Lung (tissue), 11 donors: ENCODE measurements at regions not wholly inside any gene's neighbourhood (a gene's known extent, or its start where the extent isn't known, plus 50 kb on each side); places are given as distances from the start of the nearest gene placed in this dataset.
"Not testable (repeated sequence)": the region's sequence is repeated elsewhere in the genome, so short reads cannot be mapped to it uniquely, and the experiment has no call there.

Experiments used
- ATAC-seq: fragments of 200-7000 bp; cut with Tn5 transposase; one replicate; pipeline ENCODE4 v1.9.1; 2020; ENCODE audit warnings: moderate number of reproducible peaks; ENCODE audit not compliant: insufficient read depth, low FRiP score
- DNase-seq, 3 donors: peaks; one replicate each; pipeline ENCODE4 v3.0.0-alpha.2; 2013 to 2017
- H3K27ac ChIP-seq, 2 donors: one replicate each; pipeline ENCODE4 v1.5.1; 2013; ENCODE audit warnings: mild to moderate bottlenecking in 2 of 2, moderate library complexity in 2 of 2, control low read depth in 1 of 2, inconsistent platforms in 1 of 2, low read depth in 1 of 2, low read length in 1 of 2
- H3K27me3 ChIP-seq, 3 donors: one replicate each; pipeline ENCODE4 v1.5.1; 2013; ENCODE audit warnings: low read length in 2 of 3; ENCODE audit not compliant: control insufficient read depth in 3 of 3, insufficient read depth in 3 of 3
- H3K36me3 ChIP-seq, 4 donors: one replicate each; pipeline ENCODE4 v1.5.1; 2013; ENCODE audit warnings: low read length in 4 of 4, mild to moderate bottlenecking in 1 of 4, moderate library complexity in 1 of 4; ENCODE audit not compliant: control insufficient read depth in 4 of 4, insufficient read depth in 4 of 4
- H3K4me1 ChIP-seq, 5 donors: one replicate each; pipeline ENCODE4 v1.5.1; 2013; ENCODE audit warnings: low read length in 5 of 5, mild to moderate bottlenecking in 2 of 5, moderate library complexity in 1 of 5; ENCODE audit not compliant: control insufficient read depth in 5 of 5, insufficient read depth in 5 of 5
- H3K4me3 ChIP-seq: one replicate; pipeline ENCODE4 v1.5.1; 2013; ENCODE audit warnings: mild to moderate bottlenecking, control low read depth, moderate library complexity
- H3K9ac ChIP-seq, 2 donors: one replicate each; pipeline ENCODE4 v1.5.1; 2013; ENCODE audit warnings: low read length in 2 of 2, control low read depth in 1 of 2; ENCODE audit not compliant: insufficient read depth in 1 of 2
- H3K9me3 ChIP-seq, 4 donors: one replicate each; pipeline ENCODE4 v1.5.1; 2013; ENCODE audit warnings: low read length in 3 of 4, mild to moderate bottlenecking in 1 of 4, moderate library complexity in 1 of 4; ENCODE audit not compliant: control insufficient read depth in 4 of 4, insufficient read depth in 3 of 4
- CTCF ChIP-seq: IDR thresholded peaks from 2 replicates; pipeline ENCODE4 v1.5.1; 2012; ENCODE audit warnings: mild to moderate bottlenecking; ENCODE audit errors: control extremely low read depth, extremely low read depth
- WGBS, 2 donors: extraction: QIAGEN DNeasy Blood & Tissue Kit; methylation state at CpG; one replicate each; pipeline ENCODE4 v1.1.7; 2013; 5-methylcytosine and 5-hydroxymethylcytosine counted together
- donor health status: control.
- donor health status: control.
- donor health status: Bipolar disorder and iron deficiency.
- donor health status: healthy.
- donor health status: DM: yes; HTN: yes; CAD: no.

DNA sequence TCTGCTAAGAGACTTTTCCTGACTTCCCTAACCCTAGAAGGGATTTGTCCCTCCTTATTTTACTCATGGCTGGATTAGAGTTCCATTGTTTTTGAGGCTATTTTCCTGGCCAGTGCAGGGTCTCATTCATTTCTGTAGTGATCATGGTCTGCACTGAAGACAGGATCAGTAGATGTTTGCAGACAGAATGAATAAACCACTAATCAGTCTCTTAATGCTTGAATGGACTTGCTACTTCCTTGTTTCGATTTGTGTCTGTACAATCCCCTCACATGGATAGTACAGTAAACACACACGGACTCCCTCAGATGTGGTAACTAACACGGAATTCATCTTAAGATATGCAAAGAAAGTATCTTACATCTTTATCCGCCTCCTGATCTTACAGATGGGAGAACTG lies 102.6 kb upstream of the PRB2 start:
- Histone ChIP-seq H3K27ac (no peak overlapping the region), H3K9me3 (peaks cover 0 to 2% (median 0%) of the 10 kb centered on the region in 4 donors), H3K4me3 (no peak overlapping the region), H3K36me3 (no peaks in the 10 kb centered on the region), H3K9ac (no peak overlapping the region), H3K4me1 (peaks cover 0 to 6% (median 0%) of the 10 kb centered on the region in 5 donors), H3K27me3 (peaks cover 0 to 8% (median 0%) of the 10 kb centered on the region in 3 donors)
- no peak for TF ChIP-seq CTCF
- WGBS, 2 donors = 75 to 96% methylated on average over 4 of the region's 4 CpGs
- ATAC-seq = no peak
- no peak for DNase-seq

DNA sequence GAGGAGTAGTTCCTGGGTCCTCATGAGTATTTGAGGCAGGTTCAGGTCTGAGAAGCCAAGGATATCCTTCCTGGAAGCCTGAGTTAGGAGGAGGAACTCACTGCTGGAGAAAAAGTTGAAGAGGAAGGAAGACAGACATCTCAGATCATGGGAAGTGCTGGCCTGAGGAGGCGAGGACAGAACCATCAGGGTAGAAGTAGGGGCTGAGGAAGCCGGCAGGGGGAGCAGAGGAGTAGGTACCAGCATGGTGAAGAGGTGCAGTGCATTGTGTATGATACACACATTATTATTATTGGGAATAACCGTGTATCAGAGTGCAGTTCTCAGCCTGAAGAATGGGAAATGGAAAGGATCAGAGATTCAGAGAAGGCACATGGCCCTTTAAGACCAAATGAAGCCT lies 103.2 kb upstream of the PRB2 start:
- H3K9me3 ChIP-seq, H3K27me3 ChIP-seq, H3K9ac ChIP-seq, H3K4me3 ChIP-seq, DNase-seq, ATAC-seq, H3K27ac ChIP-seq, H3K36me3 ChIP-seq, H3K4me1 ChIP-seq: not testable (repeated sequence)
- 41 to 45% methylated on average over 3 of the region's 3 CpGs for WGBS, 2 donors

DNA sequence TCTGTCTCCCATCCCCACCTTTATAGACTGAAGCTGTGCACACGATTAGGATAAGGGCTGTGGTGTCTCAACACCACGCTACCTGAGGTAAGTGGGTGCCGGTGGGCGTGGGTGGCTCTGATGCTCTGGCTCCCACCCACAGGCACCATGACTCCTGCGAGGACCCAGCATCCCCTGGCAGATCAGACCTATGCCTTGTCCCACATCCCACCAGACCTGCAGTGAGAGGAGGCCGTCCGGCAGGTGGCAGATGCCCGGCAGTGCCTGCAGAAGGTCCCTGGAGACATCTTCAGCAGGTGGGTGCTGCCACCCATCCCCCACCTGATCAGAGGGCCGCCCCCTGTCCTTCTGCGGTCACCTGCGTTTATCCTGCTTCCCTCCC lies 104.4 kb upstream of the PRB2 start:
- no peak overlapping the region for H3K9ac ChIP-seq
- H3K9me3 ChIP-seq = peaks cover 0 to 2% (median 0%) of the 10 kb centered on the region in 4 donors
- peaks cover 0 to 2% (median 0%) of the 10 kb centered on the region in 3 donors for H3K27me3 ChIP-seq
- H3K36me3 ChIP-seq = no peaks in the 10 kb centered on the region
- WGBS, 2 donors = 66 to 82% methylated on average over 11 of the region's 11 CpGs
- DNase-seq (no peak), ATAC-seq (no peak)
- no peak overlapping the region for H3K27ac ChIP-seq
- no peak overlapping the region for H3K4me3 ChIP-seq
- TF ChIP-seq CTCF = no peak
- peaks cover 0 to 6% (median 0%) of the 10 kb centered on the region in 5 donors for H3K4me1 ChIP-seq

GRCh38 chr12:11500188-11500860 lies 105.0 kb upstream of the PRB2 start:
- Histone ChIP-seq H3K9ac (no peak overlapping the region), H3K4me1 (peaks cover 0 to 6% (median 0%) of the 10 kb centered on the region in 5 donors), H3K4me3 (no peak overlapping the region), H3K27ac (no peak overlapping the region), H3K36me3 (no peaks in the 10 kb centered on the region), H3K27me3 (peaks cover 0 to 2% (median 0%) of the 10 kb centered on the region in 3 donors), H3K9me3 (peaks cover 0 to 2% (median 0%) of the 10 kb centered on the region in 4 donors)
- 5 to 7% methylated on average over 48 to 62 of the region's 62 CpGs for WGBS, 2 donors
- DNase-seq = peak; percentile 90 to 92 (median 91)
- TF ChIP-seq CTCF = no peak
- ATAC-seq = peak; percentile 76
